GM12878 (cell line): ENCODE measurements at regions not wholly inside any gene's neighbourhood (a gene's known extent, or its start where the extent isn't known, plus 50 kb on each side); places are given as distances from the start of the nearest gene placed in this dataset.

ENCODE experiments used
- ATAC-seq: fragments of 200-7000 bp; cut with Tn5 transposase; 3 replicates; pipeline ENCODE4 v1.9.1; 2020; ENCODE audit warnings: mild to moderate bottlenecking, moderate library complexity
- BruUV-seq: library from RNA; stranded (reverse); fragments of 400-500 nt; replicated peaks from 2 replicates; lab custom pipeline; 2021; lab: Mats Ljungman, UMichigan
- CTCF ChIA-PET: fragments of 300-600 bp; sonication (Branson Sonifier 250); formaldehyde crosslinking; extraction: SDS; loops from one replicate; lab custom pipeline; 2021; ENCODE audit warnings: inconsistent platforms; lab: Yijun Ruan, JAX
- POLR2A ChIA-PET: fragments of 350-600 bp; formaldehyde crosslinking; extraction: SDS; loops from one replicate; lab custom pipeline; 2021; ENCODE audit warnings: inconsistent platforms; lab: Charles Lee
- RAD21 ChIA-PET: fragments of 300-600 bp; sonication (Branson Sonifier 250); formaldehyde crosslinking; loops from one replicate; lab custom pipeline; 2023; ENCODE audit warnings: antibody characterized with exemption; ENCODE audit not compliant: unreplicated experiment; lab: Charles Lee
- SMC1A ChIA-PET: fragments of 300-600 bp; sonication (Branson Sonifier 250); formaldehyde crosslinking; loops from one replicate; lab custom pipeline; 2023; ENCODE audit not compliant: unreplicated experiment, uncharacterized antibody; lab: Charles Lee
- DNase-seq: peaks from one replicate; pipeline ENCODE4 v3.0.0-alpha.2; 2011; ENCODE audit warnings: low read depth, low spot score
- FAIRE-seq: peaks from 3 replicates; lab custom pipeline; 2011; peaks lifted over from hg19 to GRCh38; lab: Jason Lieb, UNC
- H2AFZ ChIP-seq: 2 replicates; pipeline ENCODE4 v1.6.0; 2011; ENCODE audit warnings: low read depth, low read length, control low read depth; ENCODE audit not compliant: control insufficient read depth
- H3K27ac ChIP-seq: 2 replicates; pipeline ENCODE4 v1.5.1; 2011; ENCODE audit warnings: control low read depth; ENCODE audit not compliant: control insufficient read depth, insufficient read depth
- H3K27me3 ChIP-seq, 2 experiments: replicated peaks in 1 of 2; 2 replicates each; pipeline versions ENCODE4 v1.6.0 to v1.6.1; 2011; ENCODE audit warnings: low read length in 1 of 2; ENCODE audit not compliant: control insufficient read depth in 2 of 2, insufficient read depth in 2 of 2
- H3K36me3 ChIP-seq, 2 experiments: 2 replicates each; pipeline ENCODE4 v1.5.1; 2011; ENCODE audit warnings: low read length in 1 of 2; ENCODE audit not compliant: control insufficient read depth in 2 of 2, insufficient read depth in 2 of 2
- H3K4me1 ChIP-seq: 2 replicates; pipeline ENCODE4 v1.6.1; 2011; ENCODE audit warnings: mild to moderate bottlenecking, low read length, moderate library complexity, mixed read lengths; ENCODE audit not compliant: control insufficient read depth, insufficient read depth
- H3K4me2 ChIP-seq: 2 replicates; pipeline ENCODE4 v1.6.0; 2011; ENCODE audit warnings: control low read depth; ENCODE audit not compliant: control insufficient read depth, insufficient read depth
- H3K4me3 ChIP-seq: fragments of 200-600 bp; sonication (generic); 2 replicates; pipeline ENCODE4 v1.5.1; 2016
- H3K79me2 ChIP-seq: 2 replicates; pipeline ENCODE4 v1.6.0; 2011; ENCODE audit warnings: low read length; ENCODE audit not compliant: control insufficient read depth, insufficient read depth
- H3K9ac ChIP-seq: 2 replicates; pipeline ENCODE4 v1.8.0; 2011; ENCODE audit warnings: low read length, control low read depth, mixed read lengths; ENCODE audit not compliant: control insufficient read depth, insufficient read depth
- H3K9me3 ChIP-seq: replicated peaks from 3 replicates; pipeline ENCODE4 v1.5.1; 2011; ENCODE audit warnings: mild to moderate bottlenecking, low read length; ENCODE audit not compliant: control insufficient read depth, insufficient read depth
- H4K20me1 ChIP-seq: 2 replicates; pipeline ENCODE4 v1.6.0; 2011; ENCODE audit not compliant: control insufficient read depth, insufficient read depth
- BRCA1 ChIP-seq: IDR thresholded peaks from 2 replicates; pipeline ENCODE4 v1.6.1; 2011; ENCODE audit warnings: low read depth, low read length, improper control_type of control experiment
- CBFB ChIP-seq: IDR thresholded peaks from 2 replicates; pipeline ENCODE4 v1.6.1; 2016; ENCODE audit warnings: antibody characterized with exemption, low read depth
- CBX5 ChIP-seq: sonication (generic); IDR thresholded peaks from 2 replicates; pipeline ENCODE4 v1.6.1; 2016; ENCODE audit warnings: low read depth, moderate library complexity, mild to moderate bottlenecking, inconsistent platforms
- FOXM1 ChIP-seq: IDR thresholded peaks from 2 replicates; pipeline ENCODE4 v1.6.1; 2012; ENCODE audit warnings: low read depth, mild to moderate bottlenecking, inconsistent platforms, low read length, moderate library complexity
- HDAC6 ChIP-seq: fragments of 200-600 bp; sonication (generic); IDR thresholded peaks from one replicate; pipeline ENCODE4 v1.8.0; 2017; ENCODE audit warnings: antibody characterized with exemption; ENCODE audit not compliant: unreplicated experiment
- KLF5 ChIP-seq: fragments of 450-650 bp; IDR thresholded peaks from 2 replicates; pipeline ENCODE4 v1.6.1; 2014; ENCODE audit warnings: mild to moderate bottlenecking; ENCODE audit not compliant: partially characterized antibody
- POU2F2 ChIP-seq: IDR thresholded peaks from 3 replicates; pipeline ENCODE4 v1.6.1; 2011; ENCODE audit warnings: low read depth, mild to moderate bottlenecking, low read length, borderline replicate concordance
- SREBF2 ChIP-seq: IDR thresholded peaks from 2 replicates; pipeline ENCODE4 v1.6.1; 2012; ENCODE audit warnings: mild to moderate bottlenecking, low read length
- TARDBP ChIP-seq: IDR thresholded peaks from 2 replicates; pipeline ENCODE4 v1.6.1; 2016; ENCODE audit warnings: borderline replicate concordance
- USF2 ChIP-seq: IDR thresholded peaks from 2 replicates; pipeline ENCODE4 v1.6.1; 2011; ENCODE audit warnings: low read depth, low read length, improper control_type of control experiment, borderline replicate concordance
- ZNF622 ChIP-seq: fragments of 450-650 bp; IDR thresholded peaks from 2 replicates; pipeline ENCODE4 v1.6.1; 2017; ENCODE audit warnings: mild to moderate bottlenecking, inconsistent platforms
- WGBS: methylation state at CpG from one replicate; pipeline ENCODE4 v1.1.6; 2016; ENCODE audit warnings: low lambda C conversion rate; ENCODE audit not compliant: insufficient replicate concordance, insufficient coverage; ENCODE audit errors: missing lambda C conversion rate; 5-methylcytosine and 5-hydroxymethylcytosine counted together
- in situ Hi-C: fragments of 300-500 bp; cut with MboI; formaldehyde crosslinking; loops from 9 replicates; pipeline ENCODE4 v1.14.3; 2018; ENCODE audit warnings: mixed read lengths
- intact Hi-C: fragments of 100-400 bp; cut with micrococcal nuclease; formaldehyde crosslinking; loops from one replicate; pipeline ENCODE4 v1.14.2; 2022; ENCODE audit not compliant: unreplicated experiment
- TF ChIP-seq, protein P1 (sequence below): IDR thresholded peaks from 2 replicates; pipeline ENCODE4 v1.6.1; 2012; ENCODE audit warnings: low read depth, low read length, improper control_type of control experiment

DNA sequence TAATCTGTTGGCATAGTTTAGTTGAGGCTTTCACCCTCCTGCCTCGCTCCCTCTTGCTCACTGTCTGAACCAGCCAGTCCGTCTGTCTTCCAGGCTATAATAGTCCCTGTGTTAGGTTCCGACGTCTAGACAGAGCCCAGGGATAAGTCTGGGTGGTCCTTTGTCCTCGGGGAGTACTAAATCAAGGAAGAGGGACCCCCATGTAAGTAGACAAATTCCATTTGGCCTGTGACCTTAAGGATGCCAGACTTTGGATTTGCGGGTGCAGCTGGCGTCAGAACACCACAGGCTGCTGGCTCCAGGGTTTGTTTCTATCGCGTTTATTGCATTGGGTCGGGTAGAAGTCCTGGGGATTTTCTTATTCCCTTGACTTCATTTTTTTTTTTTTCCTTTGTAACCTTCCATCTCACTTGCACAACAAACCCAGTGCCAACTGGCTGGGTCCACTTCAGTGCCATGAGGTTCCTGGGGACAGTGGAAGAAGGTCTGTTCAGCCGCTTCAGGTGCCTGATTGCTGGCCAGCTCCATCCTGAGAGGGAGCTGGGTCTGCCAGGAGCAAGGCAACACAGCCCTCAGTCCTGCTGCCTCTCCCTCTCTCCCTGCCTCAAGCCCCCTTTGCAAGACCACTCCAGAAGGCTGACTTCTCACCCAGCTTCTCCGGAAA lies 95.4 kb upstream of the KLHL25 start (continued):
- TF ChIP-seq BRCA1 = no peak
- TF ChIP-seq, protein P1, sequence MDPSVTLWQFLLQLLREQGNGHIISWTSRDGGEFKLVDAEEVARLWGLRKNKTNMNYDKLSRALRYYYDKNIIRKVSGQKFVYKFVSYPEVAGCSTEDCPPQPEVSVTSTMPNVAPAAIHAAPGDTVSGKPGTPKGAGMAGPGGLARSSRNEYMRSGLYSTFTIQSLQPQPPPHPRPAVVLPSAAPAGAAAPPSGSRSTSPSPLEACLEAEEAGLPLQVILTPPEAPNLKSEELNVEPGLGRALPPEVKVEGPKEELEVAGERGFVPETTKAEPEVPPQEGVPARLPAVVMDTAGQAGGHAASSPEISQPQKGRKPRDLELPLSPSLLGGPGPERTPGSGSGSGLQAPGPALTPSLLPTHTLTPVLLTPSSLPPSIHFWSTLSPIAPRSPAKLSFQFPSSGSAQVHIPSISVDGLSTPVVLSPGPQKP = no peak
- no peak for TF ChIP-seq KLF5
- no peak for TF ChIP-seq USF2
- TF ChIP-seq CBFB = no peak
- no peak for TF ChIP-seq POU2F2
- no peak for TF ChIP-seq FOXM1

- in situ Hi-C loops (no loop called here), intact Hi-C loops (no loop called here)
- H3K27me3 ChIP-seq = peaks cover 5% of the 10 kb centered on the region in 2 experiments
- no peaks in the 10 kb centered on the region for H3K79me2 ChIP-seq
- no peak for DNase-seq
- ChIA-PET CTCF (no interaction called here), RAD21 (no interaction called here), SMC1A (interaction anchor here (0.7 kb wide), 1 partner anchor 1723 kb away, joined by 3 read pairs; no protein-coding TSS in a partner anchor), POLR2A (no interaction called here)
- no peak overlapping the region for H3K4me2 ChIP-seq
- H4K20me1 ChIP-seq = no peaks in the 10 kb centered on the region
- no peak overlapping the region for H3K27ac ChIP-seq
- no TSS peak for BruUV-seq
- no peaks in the 10 kb centered on the region for H3K36me3 ChIP-seq
- no peak for FAIRE-seq
- no peak overlapping the region for H2AFZ ChIP-seq
- no peak overlapping the region for H3K4me3 ChIP-seq
- 8% methylated on average over 2 of the region's 2 CpGs for WGBS
- no peak overlapping the region for H3K9ac ChIP-seq
- no peak for TF ChIP-seq TARDBP
- no peak for TF ChIP-seq HDAC6
- no peak for TF ChIP-seq SREBF2
- TF ChIP-seq, protein P1 = no peak
- no peak for TF ChIP-seq CBX5
- TF ChIP-seq ZNF622 = no peak
- H3K4me1 ChIP-seq = no peaks in the 10 kb centered on the region
- H3K9me3 ChIP-seq = no peaks in the 10 kb centered on the region
- ATAC-seq = no peak
These were observed 95.9 kb upstream of the KLHL25 start for GRCh38 chr15:85890620-85890980.
